HG02981 (cell line): ENCODE measurements at regions not wholly inside any gene's neighbourhood (a gene's known extent, or its start where the extent isn't known, plus 50 kb on each side); places are given as distances from the start of the nearest gene placed in this dataset.

Source experiments
- ATAC-seq: cut with Tn5 transposase; IDR thresholded peaks from one replicate; pipeline ENCODE4 v1.9.1; 2021; ENCODE audit warnings: mild to moderate bottlenecking, moderate library complexity; ENCODE audit not compliant: unreplicated experiment

DNA sequence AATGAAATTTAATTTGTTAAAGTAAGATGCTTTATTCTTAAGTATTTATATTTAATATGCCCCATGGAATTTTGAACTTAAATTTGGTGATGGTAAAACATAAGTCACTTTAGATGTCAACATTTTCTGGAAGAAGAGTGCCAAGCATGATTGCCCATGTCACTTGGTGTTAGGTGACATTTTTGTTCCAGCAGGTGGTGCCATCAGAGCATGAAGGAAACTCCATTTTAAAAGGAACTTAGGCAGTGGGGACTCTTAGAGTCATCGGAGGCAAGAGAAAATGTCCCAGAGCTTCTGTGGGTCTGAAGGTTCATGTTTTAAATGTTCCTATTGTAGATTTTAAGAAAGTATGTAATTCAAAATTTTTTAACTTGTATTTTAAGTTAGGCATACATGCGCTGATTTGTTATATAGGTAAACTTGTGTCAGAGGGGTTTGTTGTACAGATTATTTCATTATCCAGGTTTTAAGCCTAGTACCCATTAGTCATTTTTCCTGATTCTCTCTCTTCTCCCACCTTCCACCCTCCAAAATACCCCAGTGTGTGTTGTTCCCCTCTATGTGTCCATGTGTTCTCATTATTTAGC, 789.3 kb downstream of the SEMA5A start:
- ATAC-seq, result no peak

DNA sequence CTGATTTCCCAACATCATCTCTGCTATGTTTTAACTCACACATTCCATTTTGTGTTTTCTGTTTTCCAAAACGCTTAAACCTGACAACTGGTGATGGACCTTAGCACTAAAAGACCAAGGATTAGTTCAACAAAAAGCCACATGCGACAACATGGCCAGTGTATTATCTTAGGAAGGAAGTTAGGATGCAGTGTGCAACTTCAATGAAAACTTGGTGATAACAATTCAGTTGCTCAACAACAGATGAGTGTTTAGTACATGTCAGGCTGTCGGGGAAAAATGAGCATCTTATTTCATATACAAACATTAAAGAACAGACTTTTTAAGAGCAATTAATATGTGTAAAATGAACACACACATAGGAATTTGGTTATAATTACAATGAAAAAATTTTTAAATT, 780.0 kb downstream of the SEMA5A start:
- ATAC-seq, result no peak

DNA sequence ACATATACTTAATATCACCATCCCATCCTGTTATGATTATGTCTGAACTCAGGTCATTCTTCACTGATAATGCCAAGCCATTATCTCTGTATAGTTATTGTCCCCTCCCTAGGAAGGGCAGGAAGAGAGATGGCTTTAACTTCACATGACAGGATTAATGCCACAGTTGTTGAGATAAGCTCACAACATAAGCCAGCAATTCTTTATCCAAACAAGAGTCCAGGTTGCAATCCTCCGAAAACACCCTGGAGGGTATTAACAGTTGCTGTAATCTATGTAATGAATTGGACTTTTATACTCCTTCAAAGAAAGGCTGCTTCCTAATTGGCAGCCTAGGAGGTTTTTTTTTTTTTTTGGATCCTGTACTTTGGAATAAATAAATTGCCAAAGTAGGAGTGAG, 779.4 kb downstream of the SEMA5A start:
- ATAC-seq, result no peak

DNA sequence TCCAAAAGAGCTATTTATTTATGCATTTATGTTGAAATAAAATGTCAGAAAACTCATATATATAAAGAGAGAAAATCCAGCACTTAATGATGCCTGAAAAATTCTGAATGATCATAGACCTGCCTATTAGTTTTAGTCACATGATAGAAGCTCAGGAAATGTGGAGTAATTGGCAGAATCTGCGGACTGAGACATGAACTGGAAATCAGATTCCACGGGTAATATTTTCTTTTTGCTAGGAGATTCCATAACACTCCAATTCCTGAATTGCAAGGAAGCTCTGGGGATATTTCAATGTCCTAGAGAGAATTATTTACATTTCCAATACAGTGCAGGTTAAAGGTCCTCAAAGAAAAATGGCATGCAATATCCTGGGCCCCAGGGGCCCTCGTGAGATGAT, 778.8 kb downstream of the SEMA5A start:
- no peak for ATAC-seq

DNA sequence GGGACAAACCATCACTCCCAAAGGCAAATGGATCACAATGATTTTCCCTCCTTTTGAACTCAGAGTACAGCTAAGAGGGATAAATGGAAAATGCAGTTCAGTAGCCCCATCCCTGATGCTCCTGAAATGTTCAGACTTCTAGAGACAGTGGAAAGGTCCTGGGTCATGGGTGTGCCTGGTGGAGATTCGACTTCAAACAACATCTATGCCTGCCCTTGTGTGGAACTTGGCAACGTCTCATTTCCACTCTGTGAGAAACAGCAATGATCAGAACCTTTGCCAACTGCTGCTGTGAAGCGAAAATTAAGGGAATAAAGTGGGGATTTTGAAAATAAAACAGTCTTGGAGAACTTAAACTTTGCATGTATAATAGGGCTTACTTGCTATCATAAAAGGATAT, 778.1 kb downstream of the SEMA5A start:
- ATAC-seq, result no peak

DNA sequence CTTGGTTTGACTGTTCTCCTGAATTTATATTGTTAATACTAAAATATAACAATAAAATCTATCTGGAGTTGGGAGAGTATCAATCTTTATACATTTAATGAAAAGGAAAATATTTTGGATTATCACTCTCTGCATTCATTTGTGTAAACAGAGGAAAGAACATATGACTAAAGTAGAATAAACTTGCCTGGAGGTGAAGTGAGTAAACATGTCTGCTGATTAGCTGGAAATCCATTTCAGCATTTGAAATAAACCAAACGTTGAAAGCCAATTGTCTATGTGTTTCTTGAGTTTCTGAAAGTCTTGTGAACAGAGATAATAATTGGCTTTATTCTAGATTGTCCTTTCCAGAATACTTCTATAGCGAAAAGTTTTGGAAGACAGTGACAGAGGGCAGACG, 776.2 kb downstream of the SEMA5A start:
- no peak for ATAC-seq

DNA sequence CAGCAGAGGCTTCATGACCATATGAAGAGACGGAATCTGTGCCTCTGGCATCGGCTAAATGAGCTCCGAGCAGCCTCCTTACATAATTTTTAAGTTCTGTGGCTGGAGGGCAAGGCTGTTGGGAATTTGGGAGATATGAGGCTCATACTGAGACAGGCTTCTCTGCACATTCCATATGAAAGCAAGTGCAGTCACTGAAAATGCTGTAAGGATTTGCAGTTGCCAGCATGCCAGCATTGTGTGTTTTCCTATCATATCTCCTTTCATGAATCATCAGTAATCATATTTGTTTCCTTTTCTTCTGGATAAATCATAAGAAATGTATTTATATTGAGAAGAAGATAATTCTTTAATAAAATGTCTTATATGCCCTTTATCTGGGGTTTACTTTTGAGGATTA, 775.4 kb downstream of the SEMA5A start:
- ATAC-seq, result no peak

DNA sequence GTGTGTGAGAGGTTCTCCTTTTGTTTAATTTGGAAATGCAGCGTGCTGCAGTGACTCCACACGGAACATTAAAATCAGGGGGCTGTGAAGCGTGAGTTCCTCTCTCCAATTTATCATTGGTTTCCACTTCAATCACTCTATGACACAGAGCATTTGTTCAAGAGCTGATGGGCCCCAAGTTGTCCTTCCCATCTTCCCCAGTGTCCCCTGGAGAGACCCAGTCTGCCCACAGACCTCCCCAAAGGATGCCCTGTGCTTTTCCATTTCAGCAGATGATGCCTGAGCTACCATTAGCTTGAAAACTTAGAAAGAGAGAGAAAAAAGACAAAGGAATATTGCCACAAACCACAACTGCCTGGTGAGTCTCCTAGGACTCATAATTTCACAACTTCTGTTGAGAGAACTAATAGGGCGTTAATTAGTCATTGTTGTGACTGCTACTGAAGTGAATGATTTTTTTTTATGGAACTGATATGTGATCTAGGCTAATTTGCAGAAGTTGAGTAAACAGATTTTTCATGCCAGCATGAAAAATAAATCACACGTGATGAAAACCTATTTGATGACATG, 772.7 kb downstream of the SEMA5A start:
- no peak for ATAC-seq

DNA sequence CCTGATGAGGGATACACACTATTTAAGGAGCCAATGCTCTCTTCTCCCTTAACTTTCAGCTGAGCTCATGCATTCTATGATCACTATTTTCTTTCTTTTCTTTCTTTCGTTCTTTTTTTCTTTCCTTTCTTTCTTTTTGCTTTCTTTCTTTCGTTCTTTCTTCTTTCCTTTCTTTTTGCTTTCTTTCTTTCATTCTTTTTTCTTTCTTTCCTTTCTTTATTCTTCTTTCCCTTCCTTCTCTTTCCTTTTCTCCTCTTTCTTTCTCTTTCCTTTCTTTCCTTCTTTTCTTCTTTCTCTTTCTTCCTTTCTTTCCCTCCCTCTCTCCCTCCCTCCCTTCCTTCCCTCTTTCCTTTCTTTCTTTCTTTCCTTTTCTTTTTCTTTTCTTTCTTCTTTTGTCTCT, 761.2 kb downstream of the SEMA5A start:
- ATAC-seq, result no peak

DNA sequence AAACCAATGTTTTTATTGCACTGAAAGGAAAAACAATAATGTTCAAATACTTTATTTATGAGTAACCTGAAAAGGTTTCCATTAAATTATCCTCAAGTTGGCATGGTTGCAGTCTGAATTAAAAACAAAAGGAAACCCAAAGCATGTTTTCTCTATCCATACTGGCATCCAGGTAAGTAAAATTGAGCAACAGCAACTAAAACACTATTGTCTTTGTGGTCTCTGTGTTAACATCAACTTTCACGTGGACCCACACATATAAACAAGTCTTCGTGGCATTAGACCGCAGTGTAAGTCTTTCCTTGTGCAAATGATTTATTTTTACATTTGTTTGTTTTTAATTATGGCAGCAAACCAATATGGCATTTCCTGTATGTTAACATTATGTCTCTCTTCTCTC, 757.6 kb downstream of the SEMA5A start:
- ATAC-seq, result no peak

DNA sequence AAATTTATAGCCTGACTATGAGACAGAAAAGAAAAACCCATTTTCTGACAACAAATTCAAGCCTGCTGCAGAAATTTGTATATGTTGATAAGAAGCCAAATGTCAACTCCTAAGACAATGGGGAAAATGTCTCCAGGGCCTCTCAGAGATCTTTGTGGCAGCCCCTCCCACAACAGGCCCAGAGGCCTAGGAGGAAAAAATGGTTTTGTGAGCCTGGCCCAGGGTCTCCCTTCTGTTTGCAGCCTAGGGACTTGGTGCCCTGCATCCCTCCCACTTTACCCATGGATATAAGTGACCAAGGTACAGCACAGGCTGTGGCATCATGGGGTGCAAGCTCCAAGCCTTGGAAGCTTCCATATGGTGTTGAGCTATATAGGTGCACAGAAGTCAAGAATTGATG, 740.2 kb downstream of the SEMA5A start:
- ATAC-seq, result no peak

DNA sequence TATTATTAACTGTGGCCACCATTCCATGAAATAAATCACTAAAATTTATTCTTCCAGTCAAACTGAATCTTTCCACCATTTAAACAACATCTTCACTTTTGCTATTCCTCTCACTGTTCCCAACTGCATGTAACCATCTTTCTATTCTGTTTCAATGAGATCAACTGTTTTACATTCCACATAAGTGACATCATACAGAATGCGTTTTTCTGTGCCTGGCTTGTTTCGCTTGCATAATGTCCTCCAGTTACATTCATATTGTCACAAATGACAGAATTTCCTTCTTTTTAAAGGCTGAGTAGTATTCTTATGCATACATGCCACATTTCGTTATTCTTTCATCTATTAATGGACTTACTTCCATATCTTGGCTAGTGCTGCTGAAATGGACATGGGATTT, 738.2 kb downstream of the SEMA5A start:
- ATAC-seq, result no peak

DNA sequence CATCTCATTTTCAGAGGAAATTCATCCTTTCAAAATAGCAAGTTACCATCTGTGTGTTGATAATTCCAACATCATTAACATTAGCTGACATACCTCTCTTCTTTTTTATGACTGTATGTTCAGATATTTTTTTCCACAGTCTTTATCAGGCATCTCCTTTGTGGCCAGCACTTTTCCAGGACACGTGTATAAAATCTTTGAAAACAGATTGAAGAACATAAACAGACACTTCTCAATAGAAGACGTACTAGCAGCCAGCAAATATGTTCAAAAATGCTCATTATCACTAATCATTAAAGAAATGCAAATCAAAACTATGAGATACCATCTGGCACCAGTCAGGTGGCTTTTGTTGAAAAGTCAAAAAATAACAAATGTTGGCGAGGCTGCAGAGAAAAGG, 734.3 kb downstream of the SEMA5A start:
- no peak for ATAC-seq

DNA sequence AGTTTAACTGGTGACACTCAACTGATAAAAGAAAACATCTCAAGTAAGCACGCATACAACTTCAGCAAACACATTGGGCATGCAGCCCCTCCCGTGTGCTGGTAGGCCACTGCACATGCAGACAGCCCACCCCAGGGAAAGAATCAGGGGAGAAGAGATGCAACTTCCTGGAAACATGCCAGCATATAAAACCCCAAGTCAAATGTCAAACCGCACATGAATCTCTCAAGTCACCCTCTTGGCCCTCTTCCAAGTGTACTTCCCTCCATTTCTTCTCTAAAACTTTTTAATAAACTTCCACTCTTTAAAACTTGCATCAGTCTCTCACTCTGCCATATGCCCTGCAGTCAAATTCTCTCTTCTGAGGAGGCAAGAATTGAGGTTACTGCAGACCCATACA, 732.7 kb downstream of the SEMA5A start:
- ATAC-seq, result no peak

DNA sequence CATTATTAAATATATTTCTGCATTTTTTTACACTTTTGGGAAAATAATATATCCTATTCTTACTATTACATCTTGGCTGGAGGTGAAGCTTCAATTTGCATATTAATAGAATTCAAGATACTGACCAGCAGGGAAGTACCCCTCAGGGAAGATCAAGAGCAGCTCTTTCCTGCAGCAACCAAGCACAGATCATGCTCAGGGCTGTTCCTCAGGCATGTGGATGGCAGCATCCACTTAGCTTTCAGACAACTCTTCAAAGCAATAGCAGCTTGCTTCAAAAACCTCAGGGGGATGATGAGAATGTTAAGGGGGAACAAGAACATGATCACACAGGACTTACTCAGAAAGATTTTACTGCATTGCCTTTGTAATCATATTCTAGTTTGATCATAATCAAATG, 731.8 kb downstream of the SEMA5A start:
- ATAC-seq, result no peak

DNA sequence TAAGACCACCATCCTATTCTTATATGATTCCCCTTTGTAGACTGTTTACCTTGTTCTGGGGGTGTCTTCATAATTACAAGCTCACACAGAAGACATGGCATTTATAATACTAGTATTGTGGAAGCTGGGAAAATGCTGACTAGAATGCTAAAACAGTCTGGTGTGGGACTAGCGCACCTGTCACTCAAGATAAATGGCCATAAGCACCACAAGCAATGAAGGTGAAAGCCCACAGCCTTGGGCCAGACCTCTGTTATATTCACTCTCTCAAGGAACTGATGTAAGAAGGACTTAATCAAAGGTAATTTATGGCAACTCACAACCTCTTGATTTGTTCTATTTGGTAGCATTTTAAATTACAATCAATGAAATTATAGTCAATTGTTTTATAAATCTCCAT, 721.5 kb downstream of the SEMA5A start:
- no peak for ATAC-seq

DNA sequence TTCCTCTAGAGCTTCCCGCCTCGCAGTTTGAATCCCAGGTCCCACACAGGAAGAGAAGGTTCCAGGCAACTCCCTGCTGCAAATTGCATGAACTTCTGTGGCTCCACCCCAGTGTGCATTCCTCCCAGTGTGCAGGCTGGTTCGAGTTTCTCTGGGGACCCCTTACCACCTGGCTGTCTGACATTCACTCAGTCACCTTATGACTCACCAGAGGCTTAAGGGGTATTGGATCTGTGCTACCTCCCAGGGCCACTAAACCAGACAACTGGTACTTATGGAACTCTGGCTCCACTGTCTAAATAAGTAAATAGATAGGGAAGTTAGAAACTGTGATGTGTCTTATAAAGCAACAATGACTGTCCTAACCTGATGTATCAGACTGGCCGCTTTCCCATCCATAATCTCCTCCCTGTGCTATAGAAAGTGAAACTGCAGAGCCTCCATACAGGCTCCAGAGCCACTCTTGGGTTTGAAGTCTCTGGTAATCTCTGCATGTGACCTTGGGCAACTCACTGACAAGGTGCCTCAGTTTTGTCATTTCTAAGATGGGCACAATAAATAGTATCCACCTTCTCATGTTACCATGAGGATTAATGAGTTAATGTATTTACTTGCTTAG, 720.6 kb downstream of the SEMA5A start:
- ATAC-seq, result no peak

DNA sequence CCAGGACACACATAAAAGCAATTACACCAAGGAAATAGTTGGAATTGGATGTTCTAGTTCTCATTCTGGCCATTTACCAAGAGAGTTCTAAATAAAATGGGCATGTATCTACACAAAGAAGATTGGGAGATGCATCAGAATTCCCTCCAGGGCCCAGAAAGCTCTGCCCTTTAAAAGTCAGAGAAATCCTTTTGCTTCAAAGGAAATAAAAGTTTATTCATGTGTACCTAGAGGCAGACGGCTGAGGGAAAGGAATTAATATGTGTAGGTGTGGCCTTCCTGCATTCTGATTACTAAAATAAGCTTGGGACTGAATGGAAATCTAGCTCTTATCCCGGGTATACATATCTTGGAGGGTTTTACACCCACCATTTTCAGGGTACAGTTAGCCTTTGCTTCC, 719.4 kb downstream of the SEMA5A start:
- no peak for ATAC-seq

DNA sequence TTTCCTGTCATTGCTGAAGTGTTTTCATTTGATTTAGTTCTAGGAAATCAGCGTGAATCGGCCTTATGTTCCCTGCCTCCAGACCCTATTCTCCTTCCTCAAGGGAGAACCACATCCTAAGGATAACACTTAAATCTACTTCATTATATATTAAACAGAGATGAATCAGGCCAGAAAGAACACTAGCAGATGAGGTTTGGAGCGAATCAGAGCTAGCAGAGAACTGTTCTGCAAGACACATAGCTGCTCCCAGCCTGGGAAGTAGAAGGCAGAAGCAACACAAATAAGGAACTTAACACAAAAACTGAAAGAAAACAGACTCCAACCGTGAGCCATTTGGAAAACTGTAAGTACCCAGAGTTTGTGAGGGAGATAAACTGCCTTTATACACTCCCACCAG, 718.2 kb downstream of the SEMA5A start:
- no peak for ATAC-seq

DNA sequence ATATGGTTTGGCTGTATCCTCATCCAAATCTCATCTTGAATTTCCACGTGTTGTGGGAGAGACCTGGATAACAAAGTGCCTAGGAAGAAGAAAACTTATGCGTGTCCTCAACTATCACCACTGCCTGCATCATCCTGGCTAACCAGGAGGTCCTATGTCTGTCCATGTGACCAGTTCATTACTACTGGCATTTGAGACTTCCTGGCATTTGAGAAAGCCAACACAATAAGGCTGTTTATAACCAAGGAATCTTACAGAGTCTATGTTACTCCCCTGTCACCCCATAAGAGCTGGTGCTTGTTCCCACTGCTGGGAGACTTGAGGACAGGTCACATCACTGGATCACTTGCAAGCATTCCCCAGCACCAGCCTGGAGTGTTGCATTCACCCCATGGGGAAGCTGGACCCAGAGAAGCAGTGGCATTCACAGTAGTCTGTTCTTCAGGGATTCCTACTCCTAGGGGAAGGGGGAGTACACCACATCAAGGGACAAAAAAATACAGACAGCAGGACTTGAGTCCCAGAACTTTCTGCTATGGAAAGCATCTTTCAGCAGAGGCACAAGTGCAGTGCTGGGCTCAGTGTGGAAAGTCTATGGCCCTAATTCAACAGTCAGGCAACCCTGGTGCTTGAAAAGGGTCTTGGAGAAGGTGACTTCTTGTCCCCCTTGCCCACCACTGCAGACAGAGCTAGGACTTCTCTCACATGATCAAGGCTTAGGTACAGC, 717.1 kb downstream of the SEMA5A start:
- no peak for ATAC-seq

DNA sequence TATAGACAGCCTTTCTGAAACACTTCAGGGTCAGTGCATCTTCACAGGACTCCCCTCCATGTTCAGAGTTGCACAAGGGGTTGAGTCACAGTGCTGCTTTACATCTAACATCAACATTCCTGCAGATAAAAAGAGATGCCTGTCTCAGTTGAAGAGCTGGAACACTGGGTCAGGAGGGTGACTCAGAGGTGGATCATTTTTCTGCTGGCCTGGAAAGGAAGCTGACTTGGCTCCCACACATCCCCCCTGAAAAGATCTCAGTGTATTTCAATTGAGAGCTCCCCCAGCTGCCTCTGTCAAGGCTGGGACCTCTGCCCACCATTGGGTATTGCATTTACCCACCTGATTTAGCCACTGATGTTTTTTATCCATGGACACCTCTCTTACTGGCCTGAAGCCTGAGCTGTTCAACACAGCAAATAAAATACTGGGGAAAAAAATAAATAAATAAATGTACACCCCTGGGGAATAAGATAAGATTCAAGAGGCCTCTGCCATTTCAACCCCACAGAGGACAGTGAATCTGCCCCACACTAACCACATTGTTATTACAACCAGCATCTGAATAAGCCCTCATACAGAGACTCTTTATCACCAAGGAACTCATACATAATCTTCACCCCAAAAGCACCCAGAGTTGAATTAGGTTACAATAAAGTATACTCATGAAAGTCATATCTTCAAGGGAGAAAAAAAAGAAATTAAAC, 716.4 kb downstream of the SEMA5A start:
- ATAC-seq, result no peak

DNA sequence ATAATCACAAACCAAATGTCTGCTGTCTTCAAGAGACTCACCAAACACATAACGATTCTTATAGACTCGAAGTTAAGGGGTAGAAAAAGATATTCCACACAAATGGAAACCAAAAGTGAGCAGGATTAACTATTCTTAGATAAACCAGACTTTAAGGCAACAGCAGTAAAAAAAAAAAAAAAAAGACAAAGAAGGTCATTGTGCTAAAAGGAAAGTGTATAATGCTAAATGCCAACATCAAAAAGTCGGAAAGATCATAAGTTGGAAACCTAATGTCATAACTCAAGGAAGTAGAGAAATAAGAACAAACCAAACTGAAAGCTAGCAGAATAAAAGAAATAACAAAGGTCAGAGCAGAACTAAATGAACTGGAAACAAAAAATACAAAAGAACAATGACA, 714.6 kb downstream of the SEMA5A start:
- no peak for ATAC-seq
